ENCODE measurements at regions not wholly inside any gene's neighbourhood (a gene's known extent, or its start where the extent isn't known, plus 50 kb on each side); places are given as distances from the start of the nearest gene placed in this dataset.
A peak's percentile ranks its signal among the peaks of the same experiment; 100 is the strongest.
"Not testable (repeated sequence)": the region's sequence is repeated elsewhere in the genome, so short reads cannot be mapped to it uniquely, and the experiment has no call there.

- H3K4me3 ChIP-seq (ENCODE audit: low read depth, low read length); H3K36me3 ChIP-seq; H3K27me3 ChIP-seq (ENCODE audit: insufficient read depth, low read depth, severe bottlenecking); DNase-seq; H3K9me3 ChIP-seq (ENCODE audit: severe bottlenecking); H3K27ac ChIP-seq: not testable (repeated sequence)
Measured at GRCh38 chr4:22631167-22631566, 61.6 kb upstream of the GBA3 start.

GRCh38 chr4:22634541-22635181 lies 58.1 kb upstream of the GBA3 start:
- TF ChIP-seq CTCF (IDR thresholded peaks at IDR 0.05; ENCODE audit: low read depth, low read length) = no peak
- no peak overlapping the region for H3K27ac ChIP-seq
- no peak for DNase-seq

GRCh38 chr4:22635182-22635549 lies 57.6 kb upstream of the GBA3 start:
- not testable (repeated sequence) for H3K27ac ChIP-seq; H3K4me3 ChIP-seq (ENCODE audit: low read depth, low read length); DNase-seq; H3K27me3 ChIP-seq (ENCODE audit: insufficient read depth, low read depth, severe bottlenecking); H3K36me3 ChIP-seq; H3K9me3 ChIP-seq (ENCODE audit: severe bottlenecking)

More at GRCh38 chr4:22634541-22635181, 58.1 kb upstream of the GBA3 start:
- H3K4me3 ChIP-seq (ENCODE audit: low read depth, low read length) = no peak overlapping the region
- H3K27me3 ChIP-seq (ENCODE audit: insufficient read depth, low read depth, severe bottlenecking) = no peaks in the 10 kb centered on the region
- no peaks in the 10 kb centered on the region for H3K9me3 ChIP-seq (ENCODE audit: severe bottlenecking)
- no peaks in the 10 kb centered on the region for H3K36me3 ChIP-seq

GRCh38 chr4:22635692-22636091 lies 57.0 kb upstream of the GBA3 start:
- H3K36me3 ChIP-seq = no peaks in the 10 kb centered on the region
- no peaks in the 10 kb centered on the region for H3K9me3 ChIP-seq (ENCODE audit: severe bottlenecking)
- no peak overlapping the region for H3K4me3 ChIP-seq (ENCODE audit: low read depth, low read length)
- no peak overlapping the region for H3K27ac ChIP-seq
- no peak for DNase-seq
- no peaks in the 10 kb centered on the region for H3K27me3 ChIP-seq (ENCODE audit: insufficient read depth, low read depth, severe bottlenecking)
- 0 out of 2 replicates have a peak, but pooled peaks have one; percentile 30 for TF ChIP-seq CTCF (IDR thresholded peaks at IDR 0.05; ENCODE audit: low read depth, low read length)

GRCh38 chr4:22637306-22637705 lies 55.4 kb upstream of the GBA3 start:
- Histone ChIP-seq H3K4me3 (ENCODE audit: low read depth, low read length) (no peak overlapping the region), H3K27ac (no peak overlapping the region)

More at GRCh38 chr4:22637306-22637705, 55.4 kb upstream of the GBA3 start:
- H3K36me3 ChIP-seq = no peaks in the 10 kb centered on the region
- H3K9me3 ChIP-seq (ENCODE audit: severe bottlenecking) = no peaks in the 10 kb centered on the region
- H3K27me3 ChIP-seq (ENCODE audit: insufficient read depth, low read depth, severe bottlenecking) = no peaks in the 10 kb centered on the region
- no peak for DNase-seq
- TF ChIP-seq CTCF (IDR thresholded peaks at IDR 0.05; ENCODE audit: low read depth, low read length) = no peak
